Thyroid gland (tissue), 4 donors: ENCODE measurements at regions not wholly inside any gene's neighbourhood (a gene's known extent, or its start where the extent isn't known, plus 50 kb on each side); places are given as distances from the start of the nearest gene placed in this dataset.

Source experiments
- DNase-seq, 2 donors: peaks; one replicate each; pipeline ENCODE4 v3.0.0-alpha.2; 2019
- H3K27ac ChIP-seq, 3 donors: fragments of 200-600 bp; sonication (generic); 1 replicate in 2 of 3; 2 replicates in 1 of 3; pipeline ENCODE4 v1.5.1; 2016 to 2019; ENCODE audit warnings: mild to moderate bottlenecking in 1 of 3, moderate library complexity in 1 of 3
- H3K27me3 ChIP-seq: fragments of 200-600 bp; sonication (generic); one replicate; pipeline ENCODE4 v1.5.1; 2019
- H3K36me3 ChIP-seq, 2 donors: fragments of 200-600 bp; sonication (generic); one replicate each; pipeline ENCODE4 v1.5.1; 2016 to 2019
- H3K4me1 ChIP-seq, 2 donors: fragments of 200-600 bp; sonication (generic); one replicate each; pipeline ENCODE4 v1.5.1; 2017 to 2019
- H3K4me3 ChIP-seq, 3 donors: fragments of 200-600 bp; sonication (generic); replicated peaks in 1 of 3; 1 replicate in 2 of 3; 2 replicates in 1 of 3; pipeline ENCODE4 v1.5.1; 2016; ENCODE audit warnings: mild to moderate bottlenecking in 1 of 3
- H3K9me3 ChIP-seq: fragments of 200-600 bp; sonication (generic); one replicate; pipeline ENCODE4 v1.5.1; 2017
- CTCF ChIP-seq, 6 experiments: fragments of 200-600 bp in 3 of 6; fragments of 450-650 bp in 3 of 6; sonication (generic) in 3 of 6; IDR thresholded peaks; one replicate each; pipeline ENCODE4 v1.5.1; 2016 to 2019; ENCODE audit warnings: antibody characterized with exemption in 6 of 6, mild to moderate bottlenecking in 2 of 6, inconsistent platforms in 1 of 6, moderate library complexity in 1 of 6
- POLR2A ChIP-seq, 2 donors: fragments of 450-650 bp; IDR thresholded peaks; one replicate each; pipeline ENCODE4 v1.6.1; 2017; ENCODE audit warnings: antibody characterized with exemption in 2 of 2, mild to moderate bottlenecking in 2 of 2, moderate library complexity in 1 of 2
- WGBS, 2 donors: methylation state at CpG; one replicate each; pipeline ENCODE4 v1.1.5; 2017; 5-methylcytosine and 5-hydroxymethylcytosine counted together
- intact Hi-C: fragments of 100-400 bp; cut with DNase I; formaldehyde crosslinking; loops from one replicate; pipeline ENCODE4 v1.15.1; 2023

GRCh38 chr22:49112661-49113626, 714.7 kb downstream of the BRD1 start:
- no peaks in the 10 kb centered on the region for H3K4me1 ChIP-seq
- no peak for DNase-seq
- no peaks in the 10 kb centered on the region for H3K27me3 ChIP-seq
- TF ChIP-seq POLR2A (IDR thresholded peaks at IDR 0.05) (no peak), CTCF (IDR thresholded peaks at IDR 0.05) (no peak)
- H3K36me3 ChIP-seq, result no peaks in the 10 kb centered on the region
- no peak overlapping the region for H3K4me3 ChIP-seq
- H3K27ac ChIP-seq, result no peak overlapping the region
- no peaks in the 10 kb centered on the region for H3K9me3 ChIP-seq
- WGBS, 2 donors, result 75 to 79% methylated on average over 13 to 16 of the region's 16 CpGs
- intact Hi-C loops, result no loop called here

- Histone ChIP-seq H3K27me3 (no peaks in the 10 kb centered on the region), H3K9me3 (no peaks in the 10 kb centered on the region), H3K4me3 (no peak overlapping the region), H3K27ac (no peak overlapping the region), H3K36me3 (no peaks in the 10 kb centered on the region), H3K4me1 (no peaks in the 10 kb centered on the region)
- DNase-seq, result no peak
- 93% methylated on average over 15 of the region's 15 CpGs for WGBS, 2 donors
- intact Hi-C loops, result no loop called here
- TF ChIP-seq CTCF (IDR thresholded peaks at IDR 0.05) (no peak), POLR2A (IDR thresholded peaks at IDR 0.05) (no peak)
Measured at GRCh38 chr22:49112176-49112575, 715.5 kb downstream of the BRD1 start.

- Histone ChIP-seq H3K4me3 (no peak overlapping the region), H3K4me1 (no peaks in the 10 kb centered on the region), H3K36me3 (no peaks in the 10 kb centered on the region), H3K27ac (no peak overlapping the region), H3K9me3 (no peaks in the 10 kb centered on the region), H3K27me3 (no peaks in the 10 kb centered on the region)
- 74 to 77% methylated on average over 15 of the region's 15 CpGs for WGBS, 2 donors
- DNase-seq, result no peak
- TF ChIP-seq POLR2A (IDR thresholded peaks at IDR 0.05), result no peak
- no peak for TF ChIP-seq CTCF (IDR thresholded peaks at IDR 0.05)
- intact Hi-C loops, result no loop called here
Measured at GRCh38 chr22:49111085-49111484, 716.6 kb downstream of the BRD1 start.

GRCh38 chr22:49108636-49109315, 718.9 kb downstream of the BRD1 start:
- Histone ChIP-seq H3K36me3 (no peaks in the 10 kb centered on the region), H3K4me1 (no peaks in the 10 kb centered on the region), H3K27me3 (no peaks in the 10 kb centered on the region), H3K9me3 (no peaks in the 10 kb centered on the region), H3K27ac (no peak overlapping the region), H3K4me3 (no peak overlapping the region)
- TF ChIP-seq POLR2A (IDR thresholded peaks at IDR 0.05), result no peak
- no peak for TF ChIP-seq CTCF (IDR thresholded peaks at IDR 0.05)
- 73% methylated on average over 18 to 21 of the region's 21 CpGs for WGBS, 2 donors
- DNase-seq, result no peak
- intact Hi-C loops, result no loop called here
